ENCODE measurements at regions not wholly inside any gene's neighbourhood (a gene's known extent, or its start where the extent isn't known, plus 50 kb on each side); places are given as distances from the start of the nearest gene placed in this dataset.

DNA sequence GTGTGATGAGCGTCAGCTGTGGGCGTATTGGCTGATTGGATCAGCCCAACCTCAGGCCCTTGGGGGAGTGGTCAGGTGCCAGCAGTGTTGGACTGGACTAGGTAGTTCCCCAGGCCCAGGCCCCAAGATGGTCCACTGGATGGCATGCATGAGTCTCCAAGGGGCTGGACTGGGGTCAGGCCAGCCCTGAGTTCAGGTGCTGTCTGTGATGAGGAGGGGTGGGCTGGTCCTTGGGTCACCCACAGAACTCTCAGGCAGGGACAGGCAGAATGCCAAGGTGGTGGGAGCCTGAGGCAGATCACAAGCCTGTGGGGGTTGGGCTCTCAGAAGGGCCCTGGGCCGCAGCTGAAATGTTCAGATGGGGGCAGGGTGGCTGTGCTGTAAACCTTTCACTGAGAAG lies 59.5 kb upstream of the THUMPD2 start:
- TF ChIP-seq POLR2AphosphoS5 (IDR thresholded peaks at IDR 0.05; ENCODE audit: low read depth) (no peak), ZNF331 (CRISPR knock-in tag; IDR thresholded peaks at IDR 0.05; ENCODE audit: low read depth) (no peak)
- TF ChIP-seq, protein P1, sequence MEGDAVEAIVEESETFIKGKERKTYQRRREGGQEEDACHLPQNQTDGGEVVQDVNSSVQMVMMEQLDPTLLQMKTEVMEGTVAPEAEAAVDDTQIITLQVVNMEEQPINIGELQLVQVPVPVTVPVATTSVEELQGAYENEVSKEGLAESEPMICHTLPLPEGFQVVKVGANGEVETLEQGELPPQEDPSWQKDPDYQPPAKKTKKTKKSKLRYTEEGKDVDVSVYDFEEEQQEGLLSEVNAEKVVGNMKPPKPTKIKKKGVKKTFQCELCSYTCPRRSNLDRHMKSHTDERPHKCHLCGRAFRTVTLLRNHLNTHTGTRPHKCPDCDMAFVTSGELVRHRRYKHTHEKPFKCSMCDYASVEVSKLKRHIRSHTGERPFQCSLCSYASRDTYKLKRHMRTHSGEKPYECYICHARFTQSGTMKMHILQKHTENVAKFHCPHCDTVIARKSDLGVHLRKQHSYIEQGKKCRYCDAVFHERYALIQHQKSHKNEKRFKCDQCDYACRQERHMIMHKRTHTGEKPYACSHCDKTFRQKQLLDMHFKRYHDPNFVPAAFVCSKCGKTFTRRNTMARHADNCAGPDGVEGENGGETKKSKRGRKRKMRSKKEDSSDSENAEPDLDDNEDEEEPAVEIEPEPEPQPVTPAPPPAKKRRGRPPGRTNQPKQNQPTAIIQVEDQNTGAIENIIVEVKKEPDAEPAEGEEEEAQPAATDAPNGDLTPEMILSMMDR (conservative IDR thresholded peaks at IDR 0.05; ENCODE audit: low read depth in 2 of 2) = no peak

Measured in GM23338 (cell line).